Fibroblast of pulmonary artery (primary cell): ENCODE measurements at regions not wholly inside any gene's neighbourhood (a gene's known extent, or its start where the extent isn't known, plus 50 kb on each side); places are given as distances from the start of the nearest gene placed in this dataset.

Source experiments
- DNase-seq: peaks from one replicate; pipeline ENCODE4 v3.0.0-alpha.2; 2010; ENCODE audit warnings: low read depth
- H3K4me3 ChIP-seq: replicated peaks from 2 replicates; pipeline ENCODE4 v1.5.1; 2011; ENCODE audit warnings: low read depth, mild to moderate bottlenecking, control low read depth, low read length, moderate library complexity
- CTCF ChIP-seq: IDR thresholded peaks from 2 replicates; pipeline ENCODE4 v1.5.1; 2011; ENCODE audit warnings: mild to moderate bottlenecking, control low read depth, low read length, inconsistent platforms; ENCODE audit errors: missing control alignments

- no peak for TF ChIP-seq CTCF
- no peak overlapping the region for H3K4me3 ChIP-seq
- no peak for DNase-seq
Observed at GRCh38 chr21:18069875-18070274, 174.8 kb upstream of the CHODL start.

GRCh38 chr21:18060402-18060801 is 184.2 kb upstream of the CHODL start:
- DNase-seq = no peak
- H3K4me3 ChIP-seq = no peak overlapping the region
- no peak for TF ChIP-seq CTCF

- DNase-seq = no peak
- TF ChIP-seq CTCF = no peak
- no peak overlapping the region for H3K4me3 ChIP-seq
Observed at GRCh38 chr21:18058731-18059398, 185.8 kb upstream of the CHODL start.

- H3K4me3 ChIP-seq = no peak overlapping the region
- DNase-seq = no peak
- no peak for TF ChIP-seq CTCF
Observed at GRCh38 chr21:18053151-18053550, 191.5 kb upstream of the CHODL start.

GRCh38 chr21:18049461-18049860 is 195.2 kb upstream of the CHODL start:
- H3K4me3 ChIP-seq = no peak overlapping the region
- TF ChIP-seq CTCF = no peak
- no peak for DNase-seq

- TF ChIP-seq CTCF = peak; percentile 33
- no peak overlapping the region for H3K4me3 ChIP-seq
- DNase-seq = peak; percentile 17
Observed at GRCh38 chr21:18041012-18041411, 203.6 kb upstream of the CHODL start.

GRCh38 chr21:18030248-18030647 is 211.1 kb upstream of the C21orf91 start:
- TF ChIP-seq CTCF = no peak
- H3K4me3 ChIP-seq = no peak overlapping the region
- DNase-seq = no peak
